Sigmoid colon (tissue), 6 donors: ENCODE measurements at regions not wholly inside any gene's neighbourhood (a gene's known extent, or its start where the extent isn't known, plus 50 kb on each side); places are given as distances from the start of the nearest gene placed in this dataset.

Experiments
- DNase-seq: peaks from one replicate; pipeline ENCODE4 v3.0.0-alpha.2; 2019
- H3K27ac ChIP-seq, 4 donors: fragments of 200-600 bp; sonication (generic); one replicate each; pipeline ENCODE4 v1.5.1; 2016 to 2019; ENCODE audit warnings: mild to moderate bottlenecking in 1 of 4
- H3K27me3 ChIP-seq, 3 donors: fragments of 200-600 bp; sonication (generic); one replicate each; pipeline ENCODE4 v1.5.1; 2019; ENCODE audit warnings: mild to moderate bottlenecking in 1 of 3
- H3K36me3 ChIP-seq, 4 donors: fragments of 200-600 bp; sonication (generic); one replicate each; pipeline ENCODE4 v1.5.1; 2016 to 2019
- H3K4me1 ChIP-seq, 4 donors: fragments of 200-600 bp; sonication (generic); one replicate each; pipeline ENCODE4 v1.5.1; 2017 to 2019
- H3K4me3 ChIP-seq, 4 donors: fragments of 200-600 bp; sonication (generic); one replicate each; pipeline ENCODE4 v1.5.1; 2017 to 2019; ENCODE audit warnings: mild to moderate bottlenecking in 2 of 4, moderate library complexity in 1 of 4
- H3K9me3 ChIP-seq, 4 donors: fragments of 200-600 bp in 3 of 4; sonication (generic) in 3 of 4; one replicate each; pipeline versions ENCODE4 v1.5.1 to v1.6.1; 2013 to 2019
- EP300 ChIP-seq, 4 donors: sonication (generic); formaldehyde crosslinking; IDR thresholded peaks; one replicate each; pipeline ENCODE4 v1.6.1; 2017; ENCODE audit warnings: antibody characterized with exemption in 4 of 4
- POLR2A ChIP-seq, 2 donors: fragments of 450-650 bp; IDR thresholded peaks; one replicate each; pipeline ENCODE4 v1.6.1; 2016; ENCODE audit warnings: antibody characterized with exemption in 2 of 2, mild to moderate bottlenecking in 2 of 2, moderate library complexity in 2 of 2
- POLR2AphosphoS5 ChIP-seq, 4 donors: sonication (generic); formaldehyde crosslinking; IDR thresholded peaks; one replicate each; pipeline ENCODE4 v1.6.1; 2017; ENCODE audit warnings: antibody characterized with exemption in 4 of 4
- WGBS, 2 donors: extraction: QIAGEN DNeasy Blood & Tissue Kit; methylation state at CpG; one replicate each; pipeline ENCODE4 v1.1.7; 2013; 5-methylcytosine and 5-hydroxymethylcytosine counted together
- intact Hi-C: fragments of 100-400 bp; cut with DNase I; formaldehyde crosslinking; loops from one replicate; pipeline ENCODE4 v1.15.1; 2023
- TF ChIP-seq, protein P1 (sequence below), 4 experiments: fragments of 450-650 bp in 3 of 4; fragments of 200-600 bp in 1 of 4; IDR thresholded peaks; one replicate each; pipeline ENCODE4 v1.5.1; 2016 to 2019; ENCODE audit warnings: antibody characterized with exemption in 4 of 4, mild to moderate bottlenecking in 3 of 4, moderate library complexity in 2 of 4
- donor health status: healthy with polysubstance abuse.
- donor health status: healthy.

DNA sequence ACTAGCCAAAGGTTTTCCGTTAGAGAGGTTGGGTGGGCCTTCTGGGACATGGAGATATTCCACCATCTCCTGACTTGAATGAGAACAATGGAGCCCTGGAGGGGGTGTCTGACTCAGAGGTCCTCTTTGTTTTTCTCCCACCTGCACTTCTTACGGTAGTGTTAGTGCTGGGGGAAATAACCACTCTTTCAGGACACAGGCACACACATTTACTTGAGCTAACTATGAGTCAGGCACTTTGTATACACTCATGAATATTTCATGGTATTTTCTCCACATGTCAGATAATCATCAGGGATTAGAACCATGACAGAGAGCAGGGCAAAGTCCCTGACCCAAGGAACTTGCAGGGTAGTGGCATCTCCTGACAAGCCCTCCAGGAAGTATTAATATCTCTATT lies 439.1 kb downstream of the TSN start:
- no peaks in the 10 kb centered on the region for H3K27me3 ChIP-seq
- DNase-seq, result no peak
- 71 to 76% methylated on average over 2 of the region's 2 CpGs for WGBS, 2 donors
- TF ChIP-seq POLR2A (IDR thresholded peaks at IDR 0.05) (no peak), EP300 (IDR thresholded peaks at IDR 0.05) (no peak), POLR2AphosphoS5 (IDR thresholded peaks at IDR 0.05) (no peak)
- TF ChIP-seq, protein P1, sequence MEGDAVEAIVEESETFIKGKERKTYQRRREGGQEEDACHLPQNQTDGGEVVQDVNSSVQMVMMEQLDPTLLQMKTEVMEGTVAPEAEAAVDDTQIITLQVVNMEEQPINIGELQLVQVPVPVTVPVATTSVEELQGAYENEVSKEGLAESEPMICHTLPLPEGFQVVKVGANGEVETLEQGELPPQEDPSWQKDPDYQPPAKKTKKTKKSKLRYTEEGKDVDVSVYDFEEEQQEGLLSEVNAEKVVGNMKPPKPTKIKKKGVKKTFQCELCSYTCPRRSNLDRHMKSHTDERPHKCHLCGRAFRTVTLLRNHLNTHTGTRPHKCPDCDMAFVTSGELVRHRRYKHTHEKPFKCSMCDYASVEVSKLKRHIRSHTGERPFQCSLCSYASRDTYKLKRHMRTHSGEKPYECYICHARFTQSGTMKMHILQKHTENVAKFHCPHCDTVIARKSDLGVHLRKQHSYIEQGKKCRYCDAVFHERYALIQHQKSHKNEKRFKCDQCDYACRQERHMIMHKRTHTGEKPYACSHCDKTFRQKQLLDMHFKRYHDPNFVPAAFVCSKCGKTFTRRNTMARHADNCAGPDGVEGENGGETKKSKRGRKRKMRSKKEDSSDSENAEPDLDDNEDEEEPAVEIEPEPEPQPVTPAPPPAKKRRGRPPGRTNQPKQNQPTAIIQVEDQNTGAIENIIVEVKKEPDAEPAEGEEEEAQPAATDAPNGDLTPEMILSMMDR (IDR thresholded peaks at IDR 0.05), result no peak
- H3K4me1 ChIP-seq, result no peaks in the 10 kb centered on the region
- H3K4me3 ChIP-seq, result no peak overlapping the region
- intact Hi-C loops, result no loop called here
- peaks cover 0 to 1% (median 0%) of the 10 kb centered on the region in 4 donors for H3K9me3 ChIP-seq
- no peak overlapping the region for H3K27ac ChIP-seq
- no peaks in the 10 kb centered on the region for H3K36me3 ChIP-seq

DNA sequence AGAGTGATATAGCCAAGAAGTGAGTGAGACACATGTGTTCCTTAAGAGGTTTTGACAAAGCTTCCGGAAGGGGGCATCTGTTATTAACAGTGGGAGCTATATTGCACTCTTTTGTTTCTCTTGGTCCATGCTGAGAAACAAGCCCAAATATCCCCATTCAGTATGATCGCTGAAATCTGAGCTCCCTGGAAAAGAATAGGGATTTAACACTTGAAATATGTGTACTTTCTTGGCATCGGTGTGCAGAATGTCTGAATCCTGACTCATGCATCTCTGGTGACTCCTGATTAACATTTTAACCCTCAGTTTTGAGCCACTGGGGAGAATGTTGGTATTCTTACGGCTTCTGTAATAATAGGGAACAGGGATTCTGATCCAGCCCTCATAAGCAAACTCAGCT lies 448.1 kb downstream of the TSN start:
- TF ChIP-seq, protein P1 (IDR thresholded peaks at IDR 0.05), result no peak
- no peak for TF ChIP-seq EP300 (IDR thresholded peaks at IDR 0.05)
- no peak for TF ChIP-seq POLR2A (IDR thresholded peaks at IDR 0.05)
- Histone ChIP-seq H3K4me3 (no peak overlapping the region), H3K9me3 (no peaks in the 10 kb centered on the region), H3K36me3 (no peaks in the 10 kb centered on the region), H3K4me1 (peaks cover 0 to 7% (median 0%) of the 10 kb centered on the region in 4 donors), H3K27ac (no peak overlapping the region), H3K27me3 (no peaks in the 10 kb centered on the region)
- DNase-seq, result no peak
- intact Hi-C loops, result no loop called here
- WGBS, 2 donors, result 78 to 79% methylated on average over 4 of the region's 4 CpGs

DNA sequence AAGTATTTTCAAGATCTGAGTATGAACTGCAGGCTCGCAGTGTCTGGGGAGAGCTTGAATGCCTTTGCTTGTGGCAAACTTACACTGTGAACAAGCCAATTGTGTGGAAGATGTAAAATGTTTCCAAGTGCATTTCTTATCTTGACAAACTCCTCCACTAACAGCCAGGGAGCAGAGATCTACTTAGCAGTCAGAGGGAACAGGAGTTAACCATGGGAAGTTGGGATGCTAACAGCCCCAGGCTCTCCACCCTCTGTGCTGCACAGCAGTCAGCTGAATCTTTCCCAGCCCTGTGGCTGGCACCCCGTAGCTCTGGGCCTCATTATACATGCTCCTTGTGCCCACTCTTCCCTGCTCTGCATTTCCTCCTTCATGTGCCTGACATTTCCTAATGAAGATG lies 450.2 kb downstream of the TSN start:
- Histone ChIP-seq H3K27ac (no peak overlapping the region), H3K4me1 (peaks cover 0 to 7% (median 0%) of the 10 kb centered on the region in 4 donors), H3K36me3 (no peaks in the 10 kb centered on the region), H3K9me3 (no peaks in the 10 kb centered on the region), H3K4me3 (no peak overlapping the region), H3K27me3 (no peaks in the 10 kb centered on the region)
- no peak for DNase-seq
- intact Hi-C loops, result no loop called here
- WGBS, 2 donors, result 65 to 73% methylated on average over 2 of the region's 2 CpGs
- TF ChIP-seq EP300 (IDR thresholded peaks at IDR 0.05) (no peak), POLR2AphosphoS5 (IDR thresholded peaks at IDR 0.05) (no peak), POLR2A (IDR thresholded peaks at IDR 0.05) (no peak)
- TF ChIP-seq, protein P1 (IDR thresholded peaks at IDR 0.05), result no peak

DNA sequence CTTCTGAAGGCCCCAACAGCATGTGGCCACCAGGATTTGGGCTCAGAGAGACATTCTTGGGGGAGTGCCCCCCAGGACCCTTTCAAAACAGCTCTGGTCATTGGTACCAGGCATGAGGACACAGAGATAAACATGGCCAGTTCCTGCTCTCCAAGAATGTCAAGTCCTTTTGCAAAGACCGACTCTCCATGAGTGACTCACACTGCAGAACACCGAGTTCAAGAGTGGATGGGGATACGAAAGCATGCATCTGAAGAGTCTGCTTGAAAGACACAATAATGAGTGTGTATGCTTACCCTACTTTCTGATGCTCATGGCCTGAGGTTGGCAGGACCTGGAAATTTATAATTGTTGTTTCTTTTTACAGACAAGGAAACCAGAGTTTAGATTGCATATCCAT lies 450.6 kb downstream of the TSN start:
- no peaks in the 10 kb centered on the region for H3K27me3 ChIP-seq
- no peak overlapping the region for H3K4me3 ChIP-seq
- DNase-seq, result no peak
- H3K4me1 ChIP-seq, result peaks cover 0 to 7% (median 0%) of the 10 kb centered on the region in 4 donors
- no peak overlapping the region for H3K27ac ChIP-seq
- H3K9me3 ChIP-seq, result no peaks in the 10 kb centered on the region
- no peaks in the 10 kb centered on the region for H3K36me3 ChIP-seq
- 83 to 87% methylated on average over 3 of the region's 3 CpGs for WGBS, 2 donors
- intact Hi-C loops, result no loop called here
- TF ChIP-seq EP300 (IDR thresholded peaks at IDR 0.05), result no peak
- TF ChIP-seq POLR2AphosphoS5 (IDR thresholded peaks at IDR 0.05), result no peak
- TF ChIP-seq POLR2A (IDR thresholded peaks at IDR 0.05), result no peak
- TF ChIP-seq, protein P1 (IDR thresholded peaks at IDR 0.05), result no peak

DNA sequence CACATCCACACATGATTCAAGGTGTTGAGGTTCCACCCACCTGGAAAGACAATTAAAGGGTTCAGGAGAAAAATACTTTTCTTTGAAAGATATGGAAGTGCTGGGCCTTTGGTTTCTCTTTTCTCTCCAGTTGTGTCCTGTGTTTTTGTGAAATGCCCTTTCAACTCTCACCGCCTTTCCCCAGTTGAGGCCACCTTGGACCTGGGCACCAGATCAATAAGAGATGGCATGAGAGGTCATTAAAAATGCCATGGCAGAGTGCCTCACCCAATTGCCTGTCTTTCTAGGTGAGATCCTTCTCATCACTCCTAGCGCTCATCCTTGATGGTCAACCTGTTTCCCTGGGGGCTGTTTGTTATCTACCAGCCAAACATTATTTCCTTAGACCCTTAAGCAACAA lies 453.9 kb downstream of the TSN start:
- Histone ChIP-seq H3K4me3 (no peak overlapping the region), H3K27ac (no peak overlapping the region), H3K27me3 (no peaks in the 10 kb centered on the region), H3K9me3 (no peaks in the 10 kb centered on the region), H3K36me3 (no peaks in the 10 kb centered on the region), H3K4me1 (no peaks in the 10 kb centered on the region)
- TF ChIP-seq EP300 (IDR thresholded peaks at IDR 0.05), result no peak
- TF ChIP-seq, protein P1 (IDR thresholded peaks at IDR 0.05), result no peak
- no peak for TF ChIP-seq POLR2A (IDR thresholded peaks at IDR 0.05)
- TF ChIP-seq POLR2AphosphoS5 (IDR thresholded peaks at IDR 0.05), result no peak
- no peak for DNase-seq
- intact Hi-C loops, result no loop called here
- WGBS, 2 donors, result 92 to 97% methylated on average over 2 of the region's 2 CpGs
